ENCODE measurements at regions not wholly inside any gene's neighbourhood (a gene's known extent, or its start where the extent isn't known, plus 50 kb on each side); places are given as distances from the start of the nearest gene placed in this dataset.

- Histone ChIP-seq H3K9me3 (no peaks in the 10 kb centered on the region), H3K36me3 (no peaks in the 10 kb centered on the region), H3K27ac (no peak overlapping the region), H3K4me1 (no peaks in the 10 kb centered on the region), H3K27me3 (no peaks in the 10 kb centered on the region), H3K4me3 (replicated peaks in 1 of 3) (no peak overlapping the region)
- no peak for DNase-seq
- WGBS, 2 donors, result 73 to 82% methylated on average over 4 of the region's 4 CpGs
- no peak for TF ChIP-seq POLR2A (IDR thresholded peaks at IDR 0.05)
- intact Hi-C loops (cut with DNase I), result no loop called here
Measured at GRCh38 chr5:110019780-110020179, 330.1 kb downstream of the MAN2A1 start.

DNA sequence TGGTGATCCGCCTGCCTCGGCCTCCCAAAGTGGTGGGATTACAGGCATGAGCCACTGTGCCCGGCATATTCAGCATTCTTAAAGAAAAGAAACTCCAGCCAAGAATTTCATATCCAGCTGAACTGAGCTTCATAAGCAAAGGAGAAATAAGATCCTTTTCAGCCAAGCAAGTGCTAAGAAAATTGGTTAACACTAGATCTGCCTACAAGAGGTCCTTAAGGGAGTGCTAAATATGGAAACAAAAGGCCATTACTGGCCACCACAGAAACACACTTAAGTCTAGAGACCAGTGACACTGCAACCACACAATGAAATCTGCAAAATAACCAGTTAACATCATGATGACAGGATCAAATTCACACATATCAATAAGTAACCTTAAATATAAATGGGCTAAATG, 331.5 kb downstream of the MAN2A1 start:
- Histone ChIP-seq H3K27ac (no peak overlapping the region), H3K36me3 (no peaks in the 10 kb centered on the region), H3K4me1 (no peaks in the 10 kb centered on the region), H3K27me3 (no peaks in the 10 kb centered on the region), H3K9me3 (no peaks in the 10 kb centered on the region), H3K4me3 (replicated peaks in 1 of 3) (no peak overlapping the region)
- DNase-seq, result no peak
- WGBS, 2 donors, result 88 to 91% methylated on average over 3 of the region's 3 CpGs
- TF ChIP-seq, protein P1, sequence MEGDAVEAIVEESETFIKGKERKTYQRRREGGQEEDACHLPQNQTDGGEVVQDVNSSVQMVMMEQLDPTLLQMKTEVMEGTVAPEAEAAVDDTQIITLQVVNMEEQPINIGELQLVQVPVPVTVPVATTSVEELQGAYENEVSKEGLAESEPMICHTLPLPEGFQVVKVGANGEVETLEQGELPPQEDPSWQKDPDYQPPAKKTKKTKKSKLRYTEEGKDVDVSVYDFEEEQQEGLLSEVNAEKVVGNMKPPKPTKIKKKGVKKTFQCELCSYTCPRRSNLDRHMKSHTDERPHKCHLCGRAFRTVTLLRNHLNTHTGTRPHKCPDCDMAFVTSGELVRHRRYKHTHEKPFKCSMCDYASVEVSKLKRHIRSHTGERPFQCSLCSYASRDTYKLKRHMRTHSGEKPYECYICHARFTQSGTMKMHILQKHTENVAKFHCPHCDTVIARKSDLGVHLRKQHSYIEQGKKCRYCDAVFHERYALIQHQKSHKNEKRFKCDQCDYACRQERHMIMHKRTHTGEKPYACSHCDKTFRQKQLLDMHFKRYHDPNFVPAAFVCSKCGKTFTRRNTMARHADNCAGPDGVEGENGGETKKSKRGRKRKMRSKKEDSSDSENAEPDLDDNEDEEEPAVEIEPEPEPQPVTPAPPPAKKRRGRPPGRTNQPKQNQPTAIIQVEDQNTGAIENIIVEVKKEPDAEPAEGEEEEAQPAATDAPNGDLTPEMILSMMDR (IDR thresholded peaks at IDR 0.05), result no peak
- no peak for TF ChIP-seq POLR2A (IDR thresholded peaks at IDR 0.05)
- intact Hi-C loops (cut with DNase I), result no loop called here

- no peaks in the 10 kb centered on the region for H3K9me3 ChIP-seq
- no peak overlapping the region for H3K4me3 ChIP-seq (replicated peaks in 1 of 3)
- H3K4me1 ChIP-seq, result no peaks in the 10 kb centered on the region
- H3K27me3 ChIP-seq, result no peaks in the 10 kb centered on the region
- no peak overlapping the region for H3K27ac ChIP-seq
- no peak for TF ChIP-seq POLR2A (IDR thresholded peaks at IDR 0.05)
- TF ChIP-seq, protein P1 (IDR thresholded peaks at IDR 0.05), result no peak
- no peak for DNase-seq
- intact Hi-C loops (cut with DNase I), result no loop called here
- 94 to 96% methylated on average over 3 of the region's 3 CpGs for WGBS, 2 donors
- no peaks in the 10 kb centered on the region for H3K36me3 ChIP-seq
Measured at GRCh38 chr5:110025160-110025559, 335.4 kb downstream of the MAN2A1 start.

DNA sequence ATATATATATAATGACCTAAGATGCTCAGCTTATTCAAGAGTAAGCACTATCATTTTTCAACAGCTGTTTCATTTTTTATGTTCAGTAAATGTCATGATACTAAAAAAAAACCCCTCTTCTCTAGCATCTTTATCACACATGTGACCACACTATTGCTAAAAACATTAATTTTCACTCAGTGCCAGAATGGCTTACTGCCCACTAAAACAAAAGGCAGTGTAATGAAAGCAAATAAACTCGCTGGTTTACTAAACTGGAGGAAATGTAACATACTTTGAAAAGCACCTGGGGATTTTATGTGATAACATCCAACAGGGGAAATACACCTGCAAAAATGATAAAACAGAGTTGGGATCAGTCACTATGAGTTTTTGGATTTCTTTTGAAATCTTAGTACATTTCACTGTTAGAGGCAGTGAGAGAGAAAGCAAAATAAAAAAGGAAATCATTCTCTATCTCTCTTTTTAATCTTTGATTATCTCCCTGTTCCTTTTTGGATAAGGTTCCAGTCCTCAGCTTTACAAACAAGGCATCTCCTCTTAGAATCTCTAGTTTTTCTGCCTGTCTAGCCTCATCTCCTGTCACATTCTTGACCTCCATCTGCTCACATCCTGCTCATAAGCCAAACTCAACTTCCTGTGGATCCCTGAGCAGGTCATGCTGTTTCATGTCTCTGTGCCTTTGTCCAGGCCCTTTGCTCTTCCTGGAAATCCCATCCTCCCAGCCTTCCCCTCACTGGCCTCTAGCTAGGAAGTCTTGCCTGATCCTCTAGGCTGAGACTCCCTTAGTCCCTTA, 338.0 kb downstream of the MAN2A1 start:
- no peak overlapping the region for H3K4me3 ChIP-seq (replicated peaks in 1 of 3)
- H3K4me1 ChIP-seq, result no peaks in the 10 kb centered on the region
- DNase-seq, result no peak
- intact Hi-C loops (cut with DNase I), result no loop called here
- TF ChIP-seq POLR2A (IDR thresholded peaks at IDR 0.05), result no peak
- TF ChIP-seq, protein P1 (IDR thresholded peaks at IDR 0.05), result no peak
- 29 to 48% methylated on average over 1 of the region's 1 CpG for WGBS, 2 donors
- no peaks in the 10 kb centered on the region for H3K9me3 ChIP-seq
- H3K27me3 ChIP-seq, result no peaks in the 10 kb centered on the region
- H3K27ac ChIP-seq, result no peak overlapping the region
- H3K36me3 ChIP-seq, result no peaks in the 10 kb centered on the region

- Histone ChIP-seq H3K9me3 (no peaks in the 10 kb centered on the region), H3K4me3 (replicated peaks in 1 of 3) (no peak overlapping the region), H3K4me1 (no peaks in the 10 kb centered on the region), H3K36me3 (no peaks in the 10 kb centered on the region), H3K27ac (no peak overlapping the region), H3K27me3 (no peaks in the 10 kb centered on the region)
- DNase-seq, result no peak
- intact Hi-C loops (cut with DNase I), result no loop called here
- no peak for TF ChIP-seq POLR2A (IDR thresholded peaks at IDR 0.05)
- TF ChIP-seq, protein P1 (IDR thresholded peaks at IDR 0.05), result no peak
Measured at GRCh38 chr5:110031402-110032140, 341.8 kb downstream of the MAN2A1 start.
